ENCODE measurements at regions not wholly inside any gene's neighbourhood (a gene's known extent, or its start where the extent isn't known, plus 50 kb on each side); places are given as distances from the start of the nearest gene placed in this dataset. TPM values are rescaled to one million over a fixed set of nuclear protein-coding genes. Genes with fewer than 3 reads are reported as not detected.

Small RNA genes lying in the stretch of these regions (small RNA-seq; reads per million reads assigned to genes)
- not detected for gene AC126177.5

Data from K562 (cell line).